LNCAP (cell line): ENCODE measurements at regions not wholly inside any gene's neighbourhood (a gene's known extent, or its start where the extent isn't known, plus 50 kb on each side); places are given as distances from the start of the nearest gene placed in this dataset.

Experiments
- TF ChIP-seq, protein P1 (sequence below): fragments of 450-650 bp; IDR thresholded peaks from 2 replicates; pipeline ENCODE4 v1.5.1; 2017; ENCODE audit warnings: mild to moderate bottlenecking

- TF ChIP-seq, protein P1, sequence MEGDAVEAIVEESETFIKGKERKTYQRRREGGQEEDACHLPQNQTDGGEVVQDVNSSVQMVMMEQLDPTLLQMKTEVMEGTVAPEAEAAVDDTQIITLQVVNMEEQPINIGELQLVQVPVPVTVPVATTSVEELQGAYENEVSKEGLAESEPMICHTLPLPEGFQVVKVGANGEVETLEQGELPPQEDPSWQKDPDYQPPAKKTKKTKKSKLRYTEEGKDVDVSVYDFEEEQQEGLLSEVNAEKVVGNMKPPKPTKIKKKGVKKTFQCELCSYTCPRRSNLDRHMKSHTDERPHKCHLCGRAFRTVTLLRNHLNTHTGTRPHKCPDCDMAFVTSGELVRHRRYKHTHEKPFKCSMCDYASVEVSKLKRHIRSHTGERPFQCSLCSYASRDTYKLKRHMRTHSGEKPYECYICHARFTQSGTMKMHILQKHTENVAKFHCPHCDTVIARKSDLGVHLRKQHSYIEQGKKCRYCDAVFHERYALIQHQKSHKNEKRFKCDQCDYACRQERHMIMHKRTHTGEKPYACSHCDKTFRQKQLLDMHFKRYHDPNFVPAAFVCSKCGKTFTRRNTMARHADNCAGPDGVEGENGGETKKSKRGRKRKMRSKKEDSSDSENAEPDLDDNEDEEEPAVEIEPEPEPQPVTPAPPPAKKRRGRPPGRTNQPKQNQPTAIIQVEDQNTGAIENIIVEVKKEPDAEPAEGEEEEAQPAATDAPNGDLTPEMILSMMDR: no peak
Measured at GRCh38 chr10:3844491-3845025, 59.5 kb upstream of the KLF6 start.

GRCh38 chr10:3838460-3839437 lies 53.7 kb upstream of the KLF6 start:
- TF ChIP-seq, protein P1: no peak

DNA sequence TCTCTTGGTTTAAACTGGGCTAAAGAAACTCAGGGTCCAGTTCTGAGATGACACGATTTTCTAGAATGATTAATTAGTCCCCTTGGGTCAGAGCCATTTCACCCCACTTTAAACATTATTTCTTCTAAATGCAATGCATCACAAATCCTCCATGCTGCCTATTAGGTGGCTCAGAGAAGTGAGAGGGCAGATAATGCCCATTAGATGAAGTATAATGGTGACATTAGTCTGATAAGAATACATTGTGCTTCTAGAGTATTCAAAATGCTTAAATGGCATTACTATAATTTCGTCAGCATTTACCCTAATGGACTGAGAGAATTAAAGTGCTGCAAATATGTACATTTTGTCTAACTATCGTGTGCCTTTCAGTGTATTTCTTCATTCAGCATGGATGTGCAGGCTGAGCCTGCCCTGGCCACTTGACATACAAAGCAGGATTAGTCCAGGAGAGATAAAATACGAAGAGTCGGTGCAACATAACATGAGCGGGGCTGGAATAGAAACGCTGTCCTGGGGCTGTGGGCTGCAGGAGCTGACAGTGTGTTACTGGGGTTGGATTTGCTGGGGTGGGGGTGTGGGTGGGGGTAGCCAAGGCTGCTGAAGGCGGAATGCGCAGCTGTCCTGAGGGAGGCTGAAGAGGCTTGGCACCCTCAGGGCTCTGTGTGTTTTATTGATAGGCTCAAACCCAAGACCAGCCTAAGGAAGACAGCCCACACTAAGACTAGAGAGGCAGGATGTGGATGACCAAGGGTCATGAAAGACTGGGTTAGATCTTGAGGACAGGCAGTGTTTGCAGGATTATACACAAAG lies 52.8 kb upstream of the KLF6 start:
- TF ChIP-seq, protein P1: no peak

GRCh38 chr10:3836222-3836820 lies 51.3 kb upstream of the KLF6 start:
- TF ChIP-seq, protein P1: no peak

DNA sequence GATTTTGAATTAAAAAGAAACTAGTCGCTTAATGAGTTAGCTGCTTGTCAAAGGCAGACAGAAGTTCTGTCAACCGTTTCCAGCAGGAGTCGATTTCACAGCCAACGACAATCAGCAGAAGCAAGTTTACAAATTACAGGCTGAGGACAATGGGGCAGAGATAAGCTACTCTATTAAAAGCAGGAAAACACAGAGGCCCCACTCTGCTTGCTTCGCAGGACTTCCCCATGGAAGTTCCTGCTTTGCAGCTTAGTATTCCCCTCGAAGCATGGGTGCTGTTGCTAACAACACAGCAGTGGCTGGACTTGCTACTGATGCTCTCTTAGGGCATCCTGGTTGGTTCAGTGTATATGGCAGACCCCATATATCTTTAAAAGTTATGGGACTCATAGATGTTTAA lies 50.8 kb upstream of the KLF6 start:
- TF ChIP-seq, protein P1: no peak

GRCh38 chr10:3834947-3835346 lies 49.9 kb upstream of the KLF6 start:
- TF ChIP-seq, protein P1: no peak
